ENCODE measurements at regions not wholly inside any gene's neighbourhood (a gene's known extent, or its start where the extent isn't known, plus 50 kb on each side); places are given as distances from the start of the nearest gene placed in this dataset.

DNA sequence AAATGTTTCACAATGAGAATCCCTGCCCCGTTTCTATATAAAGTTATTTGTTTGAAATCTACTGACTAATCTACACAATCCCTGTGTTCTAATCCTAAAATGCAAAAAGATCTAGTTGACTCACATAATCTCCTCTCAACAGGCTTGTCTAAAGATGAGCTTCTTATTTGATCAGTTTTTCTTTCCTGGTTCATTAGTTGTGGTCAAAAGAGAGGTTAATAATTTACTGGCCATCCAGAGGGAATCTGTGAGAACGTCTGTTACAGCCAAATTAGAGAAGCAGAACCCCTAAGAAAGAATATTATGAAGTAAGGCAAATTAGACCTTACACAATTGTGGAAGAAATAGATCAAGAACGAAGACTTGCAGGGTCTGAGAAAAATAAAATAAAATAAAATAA lies 173.7 kb upstream of the ANO3 start:
- Histone ChIP-seq H3K27ac (ENCODE audit: insufficient read depth, low read length, poor library complexity, severe bottlenecking) (no peak overlapping the region), H3K9me3 (ENCODE audit: control insufficient read depth, low read length) (no peaks in the 10 kb centered on the region), H3K27me3 (replicated peaks; ENCODE audit: control insufficient read depth, insufficient read depth, low read length, poor library complexity, severe bottlenecking) (no peaks in the 10 kb centered on the region), H3K36me3 (ENCODE audit: control insufficient read depth, insufficient read depth, low read length) (no peaks in the 10 kb centered on the region), H3K4me1 (ENCODE audit: control insufficient read depth, insufficient read depth, low read length, poor library complexity, severe bottlenecking) (no peaks in the 10 kb centered on the region), H3K4me3 (ENCODE audit: insufficient read depth, low read depth, low read length, poor library complexity, severe bottlenecking) (no peak overlapping the region)
- no peak for DNase-seq

DNA sequence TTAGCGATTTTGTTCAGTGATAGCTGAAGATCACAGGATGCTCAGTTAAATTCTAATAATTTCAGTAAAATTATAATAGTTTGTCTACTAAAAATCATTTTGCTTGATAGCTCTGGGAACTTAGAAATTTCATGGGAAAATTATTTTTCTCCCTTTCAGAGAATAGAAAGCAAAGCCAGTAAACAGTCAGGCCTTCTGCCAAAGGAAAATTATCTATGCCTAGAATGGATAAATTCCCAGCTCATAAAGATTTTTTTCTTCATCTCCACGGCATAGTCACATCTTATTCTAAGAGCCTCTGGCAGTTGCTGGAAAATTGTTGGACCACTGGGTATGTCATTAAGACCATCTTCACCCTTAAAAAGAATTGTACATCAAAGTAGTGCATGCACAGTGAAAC lies 169.6 kb upstream of the ANO3 start:
- Histone ChIP-seq H3K27ac (ENCODE audit: insufficient read depth, low read length, poor library complexity, severe bottlenecking) (no peak overlapping the region), H3K4me1 (ENCODE audit: control insufficient read depth, insufficient read depth, low read length, poor library complexity, severe bottlenecking) (no peaks in the 10 kb centered on the region), H3K9me3 (ENCODE audit: control insufficient read depth, low read length) (no peaks in the 10 kb centered on the region), H3K4me3 (ENCODE audit: insufficient read depth, low read depth, low read length, poor library complexity, severe bottlenecking) (no peak overlapping the region), H3K36me3 (ENCODE audit: control insufficient read depth, insufficient read depth, low read length) (no peaks in the 10 kb centered on the region), H3K27me3 (replicated peaks; ENCODE audit: control insufficient read depth, insufficient read depth, low read length, poor library complexity, severe bottlenecking) (no peaks in the 10 kb centered on the region)
- DNase-seq: no peak

DNA sequence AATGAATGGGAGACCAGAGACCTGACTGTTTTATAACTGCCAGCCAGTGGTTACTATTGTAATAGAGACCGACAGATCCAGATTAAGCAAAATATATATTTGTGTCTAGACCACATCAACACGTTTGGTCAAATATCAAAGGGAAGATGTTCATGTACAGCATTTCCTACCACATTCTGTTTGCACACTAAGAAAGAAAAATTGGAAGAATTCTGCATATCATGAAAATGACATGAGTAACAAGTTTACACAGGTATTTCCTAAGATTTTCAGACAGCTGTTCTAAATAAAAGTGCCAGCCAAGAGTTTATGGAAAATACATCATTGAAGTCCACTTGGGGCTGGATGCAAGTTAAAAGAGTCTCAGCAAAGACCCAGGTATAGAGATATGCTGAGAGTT lies 145.5 kb upstream of the ANO3 start:
- DNase-seq: no peak
- H3K9me3 ChIP-seq (ENCODE audit: control insufficient read depth, low read length): no peaks in the 10 kb centered on the region
- no peaks in the 10 kb centered on the region for H3K27me3 ChIP-seq (replicated peaks; ENCODE audit: control insufficient read depth, insufficient read depth, low read length, poor library complexity, severe bottlenecking)
- no peaks in the 10 kb centered on the region for H3K36me3 ChIP-seq (ENCODE audit: control insufficient read depth, insufficient read depth, low read length)
- no peaks in the 10 kb centered on the region for H3K4me1 ChIP-seq (ENCODE audit: control insufficient read depth, insufficient read depth, low read length, poor library complexity, severe bottlenecking)
- H3K27ac ChIP-seq (ENCODE audit: insufficient read depth, low read length, poor library complexity, severe bottlenecking): no peak overlapping the region
- H3K4me3 ChIP-seq (ENCODE audit: insufficient read depth, low read depth, low read length, poor library complexity, severe bottlenecking): no peak overlapping the region

DNA sequence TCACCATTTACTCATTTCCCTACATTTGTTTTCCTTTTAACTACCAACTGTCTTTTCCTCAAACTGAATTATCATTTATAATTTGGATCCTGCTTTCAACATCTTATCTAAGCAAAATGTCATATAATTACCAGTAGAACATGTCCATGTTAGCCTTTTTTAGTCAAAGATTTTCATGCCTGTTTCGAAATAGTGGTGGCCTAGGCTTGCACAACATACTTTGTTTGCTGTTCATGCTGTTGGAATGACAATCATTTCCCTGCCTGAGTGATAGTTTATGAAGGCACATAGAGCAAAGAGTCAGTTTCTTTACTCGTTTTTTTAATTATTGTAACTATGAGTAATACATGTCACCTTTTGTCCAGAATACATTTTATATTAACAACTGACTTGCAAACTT lies 144.3 kb upstream of the ANO3 start:
- Histone ChIP-seq H3K27me3 (replicated peaks; ENCODE audit: control insufficient read depth, insufficient read depth, low read length, poor library complexity, severe bottlenecking) (no peaks in the 10 kb centered on the region), H3K27ac (ENCODE audit: insufficient read depth, low read length, poor library complexity, severe bottlenecking) (no peak overlapping the region)
- no peak for DNase-seq

DNA sequence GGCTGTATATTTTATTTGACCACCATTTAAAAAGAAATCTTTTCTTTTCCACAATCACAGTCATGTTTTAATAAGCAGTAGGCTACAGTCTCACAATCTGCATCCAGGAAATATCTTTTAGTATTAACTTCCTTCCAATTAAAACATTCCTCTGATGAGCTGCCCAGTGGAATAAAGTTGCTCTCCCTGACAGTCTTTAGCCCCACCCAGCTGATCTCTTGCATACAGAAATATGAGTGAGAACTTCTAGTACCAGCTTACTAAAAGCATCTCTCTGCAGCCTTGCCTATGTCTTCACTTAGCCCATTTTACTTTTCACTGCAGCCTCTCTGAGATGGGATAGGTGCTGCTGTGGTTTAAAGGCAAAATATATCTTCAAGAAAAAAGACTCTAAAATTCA lies 143.4 kb upstream of the ANO3 start:
- no peaks in the 10 kb centered on the region for H3K27me3 ChIP-seq (replicated peaks; ENCODE audit: control insufficient read depth, insufficient read depth, low read length, poor library complexity, severe bottlenecking)
- H3K36me3 ChIP-seq (ENCODE audit: control insufficient read depth, insufficient read depth, low read length): no peaks in the 10 kb centered on the region
- no peaks in the 10 kb centered on the region for H3K9me3 ChIP-seq (ENCODE audit: control insufficient read depth, low read length)
- H3K27ac ChIP-seq (ENCODE audit: insufficient read depth, low read length, poor library complexity, severe bottlenecking): no peak overlapping the region
- no peak for DNase-seq
- no peak overlapping the region for H3K4me3 ChIP-seq (ENCODE audit: insufficient read depth, low read depth, low read length, poor library complexity, severe bottlenecking)
- no peaks in the 10 kb centered on the region for H3K4me1 ChIP-seq (ENCODE audit: control insufficient read depth, insufficient read depth, low read length, poor library complexity, severe bottlenecking)

More for the DNA sequence above, 144.3 kb upstream of the ANO3 start:
- Histone ChIP-seq H3K4me3 (ENCODE audit: insufficient read depth, low read depth, low read length, poor library complexity, severe bottlenecking) (no peak overlapping the region), H3K36me3 (ENCODE audit: control insufficient read depth, insufficient read depth, low read length) (no peaks in the 10 kb centered on the region), H3K4me1 (ENCODE audit: control insufficient read depth, insufficient read depth, low read length, poor library complexity, severe bottlenecking) (no peaks in the 10 kb centered on the region), H3K9me3 (ENCODE audit: control insufficient read depth, low read length) (no peaks in the 10 kb centered on the region)

GRCh38 chr11:26191193-26191592 lies 140.7 kb upstream of the ANO3 start:
- Histone ChIP-seq H3K27ac (ENCODE audit: insufficient read depth, low read length, poor library complexity, severe bottlenecking) (no peak overlapping the region), H3K9me3 (ENCODE audit: control insufficient read depth, low read length) (no peaks in the 10 kb centered on the region), H3K27me3 (replicated peaks; ENCODE audit: control insufficient read depth, insufficient read depth, low read length, poor library complexity, severe bottlenecking) (no peaks in the 10 kb centered on the region), H3K4me1 (ENCODE audit: control insufficient read depth, insufficient read depth, low read length, poor library complexity, severe bottlenecking) (no peaks in the 10 kb centered on the region), H3K4me3 (ENCODE audit: insufficient read depth, low read depth, low read length, poor library complexity, severe bottlenecking) (no peak overlapping the region), H3K36me3 (ENCODE audit: control insufficient read depth, insufficient read depth, low read length) (no peaks in the 10 kb centered on the region)
- no peak for DNase-seq

DNA sequence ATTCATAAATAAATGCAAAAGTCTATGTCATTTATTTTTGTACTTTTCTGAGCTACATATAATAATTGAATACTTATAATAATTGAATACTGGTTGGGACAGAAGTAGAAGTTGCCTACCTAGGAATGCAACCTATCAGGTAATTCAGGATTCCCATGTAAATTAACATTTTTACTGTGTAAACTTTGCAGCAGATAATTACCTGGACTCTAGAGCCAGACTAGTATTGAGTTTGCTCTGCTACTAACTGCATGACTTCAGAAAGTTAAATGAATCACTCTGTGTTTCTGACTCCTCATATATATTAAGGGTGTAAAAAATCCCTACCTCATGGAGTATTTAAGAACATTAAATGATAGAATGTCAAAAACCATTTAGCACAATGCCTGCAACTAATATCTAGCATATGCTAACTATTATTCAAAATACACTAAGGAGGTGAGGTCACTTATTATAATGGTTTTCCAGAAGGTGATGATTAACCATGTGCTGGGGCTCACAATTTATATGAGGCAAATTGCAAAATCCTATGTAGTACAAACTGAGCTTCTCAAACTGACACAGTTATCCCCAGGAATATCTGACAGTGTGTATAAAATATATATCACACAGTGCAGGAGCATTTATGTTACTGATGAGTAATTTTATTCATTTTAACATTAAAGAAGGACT lies 138.1 kb upstream of the ANO3 start:
- Histone ChIP-seq H3K36me3 (ENCODE audit: control insufficient read depth, insufficient read depth, low read length) (no peaks in the 10 kb centered on the region), H3K4me1 (ENCODE audit: control insufficient read depth, insufficient read depth, low read length, poor library complexity, severe bottlenecking) (no peaks in the 10 kb centered on the region), H3K27ac (ENCODE audit: insufficient read depth, low read length, poor library complexity, severe bottlenecking) (no peak overlapping the region), H3K27me3 (replicated peaks; ENCODE audit: control insufficient read depth, insufficient read depth, low read length, poor library complexity, severe bottlenecking) (no peaks in the 10 kb centered on the region), H3K9me3 (ENCODE audit: control insufficient read depth, low read length) (no peaks in the 10 kb centered on the region), H3K4me3 (ENCODE audit: insufficient read depth, low read depth, low read length, poor library complexity, severe bottlenecking) (no peak overlapping the region)
- DNase-seq: no peak

- Histone ChIP-seq H3K27ac (ENCODE audit: insufficient read depth, low read length, poor library complexity, severe bottlenecking) (no peak overlapping the region), H3K36me3 (ENCODE audit: control insufficient read depth, insufficient read depth, low read length) (no peaks in the 10 kb centered on the region), H3K9me3 (ENCODE audit: control insufficient read depth, low read length) (no peaks in the 10 kb centered on the region), H3K4me3 (ENCODE audit: insufficient read depth, low read depth, low read length, poor library complexity, severe bottlenecking) (no peak overlapping the region), H3K27me3 (replicated peaks; ENCODE audit: control insufficient read depth, insufficient read depth, low read length, poor library complexity, severe bottlenecking) (no peaks in the 10 kb centered on the region), H3K4me1 (ENCODE audit: control insufficient read depth, insufficient read depth, low read length, poor library complexity, severe bottlenecking) (no peaks in the 10 kb centered on the region)
- no peak for DNase-seq
These were observed 137.0 kb upstream of the ANO3 start for GRCh38 chr11:26194881-26195280.

GRCh38 chr11:26198532-26199096 lies 133.3 kb upstream of the ANO3 start:
- no peak overlapping the region for H3K4me3 ChIP-seq (ENCODE audit: insufficient read depth, low read depth, low read length, poor library complexity, severe bottlenecking)
- no peak overlapping the region for H3K27ac ChIP-seq (ENCODE audit: insufficient read depth, low read length, poor library complexity, severe bottlenecking)
- no peaks in the 10 kb centered on the region for H3K4me1 ChIP-seq (ENCODE audit: control insufficient read depth, insufficient read depth, low read length, poor library complexity, severe bottlenecking)
- no peaks in the 10 kb centered on the region for H3K36me3 ChIP-seq (ENCODE audit: control insufficient read depth, insufficient read depth, low read length)
- no peaks in the 10 kb centered on the region for H3K27me3 ChIP-seq (replicated peaks; ENCODE audit: control insufficient read depth, insufficient read depth, low read length, poor library complexity, severe bottlenecking)
- no peak for DNase-seq
- H3K9me3 ChIP-seq (ENCODE audit: control insufficient read depth, low read length): no peaks in the 10 kb centered on the region

GRCh38 chr11:26199331-26200095 lies 132.4 kb upstream of the ANO3 start:
- H3K36me3 ChIP-seq (ENCODE audit: control insufficient read depth, insufficient read depth, low read length): no peaks in the 10 kb centered on the region
- H3K9me3 ChIP-seq (ENCODE audit: control insufficient read depth, low read length): no peaks in the 10 kb centered on the region
- no peak for DNase-seq
- no peak overlapping the region for H3K27ac ChIP-seq (ENCODE audit: insufficient read depth, low read length, poor library complexity, severe bottlenecking)
- no peak overlapping the region for H3K4me3 ChIP-seq (ENCODE audit: insufficient read depth, low read depth, low read length, poor library complexity, severe bottlenecking)
- H3K27me3 ChIP-seq (replicated peaks; ENCODE audit: control insufficient read depth, insufficient read depth, low read length, poor library complexity, severe bottlenecking): no peaks in the 10 kb centered on the region
- H3K4me1 ChIP-seq (ENCODE audit: control insufficient read depth, insufficient read depth, low read length, poor library complexity, severe bottlenecking): no peaks in the 10 kb centered on the region

Data from effector memory CD4-positive, alpha-beta T cell (primary cell).